ENCODE measurements at regions not wholly inside any gene's neighbourhood (a gene's known extent, or its start where the extent isn't known, plus 50 kb on each side); places are given as distances from the start of the nearest gene placed in this dataset.

GRCh38 chr9:74066128-74066527 is 431.0 kb upstream of the RORB start:
- TF ChIP-seq, protein P1, sequence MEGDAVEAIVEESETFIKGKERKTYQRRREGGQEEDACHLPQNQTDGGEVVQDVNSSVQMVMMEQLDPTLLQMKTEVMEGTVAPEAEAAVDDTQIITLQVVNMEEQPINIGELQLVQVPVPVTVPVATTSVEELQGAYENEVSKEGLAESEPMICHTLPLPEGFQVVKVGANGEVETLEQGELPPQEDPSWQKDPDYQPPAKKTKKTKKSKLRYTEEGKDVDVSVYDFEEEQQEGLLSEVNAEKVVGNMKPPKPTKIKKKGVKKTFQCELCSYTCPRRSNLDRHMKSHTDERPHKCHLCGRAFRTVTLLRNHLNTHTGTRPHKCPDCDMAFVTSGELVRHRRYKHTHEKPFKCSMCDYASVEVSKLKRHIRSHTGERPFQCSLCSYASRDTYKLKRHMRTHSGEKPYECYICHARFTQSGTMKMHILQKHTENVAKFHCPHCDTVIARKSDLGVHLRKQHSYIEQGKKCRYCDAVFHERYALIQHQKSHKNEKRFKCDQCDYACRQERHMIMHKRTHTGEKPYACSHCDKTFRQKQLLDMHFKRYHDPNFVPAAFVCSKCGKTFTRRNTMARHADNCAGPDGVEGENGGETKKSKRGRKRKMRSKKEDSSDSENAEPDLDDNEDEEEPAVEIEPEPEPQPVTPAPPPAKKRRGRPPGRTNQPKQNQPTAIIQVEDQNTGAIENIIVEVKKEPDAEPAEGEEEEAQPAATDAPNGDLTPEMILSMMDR (IDR thresholded peaks at IDR 0.05), result no peak
- TF ChIP-seq EZH2 (IDR thresholded peaks at IDR 0.05) (no peak), EZH2phosphoT487 (IDR thresholded peaks at IDR 0.05) (no peak)
